Prostate gland (tissue), 1 donor: ENCODE measurements at regions not wholly inside any gene's neighbourhood (a gene's known extent, or its start where the extent isn't known, plus 50 kb on each side); places are given as distances from the start of the nearest gene placed in this dataset.

ENCODE experiments used
- POLR2A ChIP-seq: fragments of 450-650 bp; IDR thresholded peaks from one replicate; pipeline ENCODE4 v1.6.1; 2016; ENCODE audit warnings: antibody characterized with exemption, mild to moderate bottlenecking
- POLR2AphosphoS5 ChIP-seq: sonication (generic); formaldehyde crosslinking; IDR thresholded peaks from one replicate; pipeline ENCODE4 v1.6.1; 2017; ENCODE audit warnings: antibody characterized with exemption

GRCh38 chr18:11237484-11237883 lies 88.1 kb upstream of the PIEZO2 start:
- TF ChIP-seq POLR2AphosphoS5, result no peak
- no peak for TF ChIP-seq POLR2A
